Heart left ventricle (tissue), 13 donors: ENCODE measurements at regions not wholly inside any gene's neighbourhood (a gene's known extent, or its start where the extent isn't known, plus 50 kb on each side); places are given as distances from the start of the nearest gene placed in this dataset.

Experiments used
- POLR2A ChIP-seq, 2 donors: fragments of 450-650 bp; IDR thresholded peaks; one replicate each; pipeline ENCODE4 v1.6.1; 2017; ENCODE audit warnings: antibody characterized with exemption in 2 of 2, mild to moderate bottlenecking in 2 of 2, moderate library complexity in 2 of 2
- TF ChIP-seq, protein P1 (sequence below), 12 donors: fragments of 200-600 bp; sonication (generic) in 4 of 12; IDR thresholded peaks; one replicate each; pipeline versions ENCODE4 v1.5.0 to v1.8.0; 2018 to 2022; ENCODE audit warnings: antibody characterized with exemption in 12 of 12, mild to moderate bottlenecking in 5 of 12
- donor health status: ischemic (EF 13 %, LVEDD 7.1; RV severe dilation, severe dysfunction).
- donor health status: DM: no; HTN: yes; CAD: no.
- donor health status: DM: no; HTN: no; CAD: no.
- donor health status: ischemic (EF 25% LVEDD 6.9; RV normal size, moderate dysfunction).
- donor health status: ischemic (EF 25% LVEDD 5.7; RV mildly dilated, moderate dysfunction).
- donor health status: ischemic (EF 35%, LVEDD 5.7; RV mildly dilated, moderate dysfunction).
- donor health status: nonischemic (EF 11% LVEDD 7.7; RV severe dilation, severe dysfunction).
- donor health status: DM: yes; HTN: yes; CAD: no.
- donor health status: PGD.
- donor health status: ischemic (EF 29% LVEDD 5.4; RV normal size, mild dysfunction).
- donor health status: nonischemic (EF 23%, LVEDD 6.1; RV moderate dilation, normal function).

DNA sequence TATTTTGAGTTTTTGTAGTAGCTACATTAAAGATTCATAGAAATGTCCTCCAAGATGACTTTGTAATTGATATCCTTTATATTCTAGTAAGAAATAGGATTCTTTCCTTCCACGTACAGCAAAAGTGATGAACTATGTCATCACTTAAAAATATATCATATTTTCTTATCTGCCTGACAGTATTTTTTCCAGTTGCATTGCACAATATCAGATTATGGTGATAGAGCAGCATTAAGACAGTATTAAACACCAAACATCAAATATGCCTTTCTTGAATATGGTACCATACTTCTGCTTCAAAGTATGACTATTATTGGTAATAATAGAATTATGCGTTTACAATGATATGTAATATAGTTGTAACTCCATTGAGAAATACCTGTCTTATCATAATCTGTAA, 919.8 kb upstream of the EDIL3 start:
- TF ChIP-seq, protein P1, sequence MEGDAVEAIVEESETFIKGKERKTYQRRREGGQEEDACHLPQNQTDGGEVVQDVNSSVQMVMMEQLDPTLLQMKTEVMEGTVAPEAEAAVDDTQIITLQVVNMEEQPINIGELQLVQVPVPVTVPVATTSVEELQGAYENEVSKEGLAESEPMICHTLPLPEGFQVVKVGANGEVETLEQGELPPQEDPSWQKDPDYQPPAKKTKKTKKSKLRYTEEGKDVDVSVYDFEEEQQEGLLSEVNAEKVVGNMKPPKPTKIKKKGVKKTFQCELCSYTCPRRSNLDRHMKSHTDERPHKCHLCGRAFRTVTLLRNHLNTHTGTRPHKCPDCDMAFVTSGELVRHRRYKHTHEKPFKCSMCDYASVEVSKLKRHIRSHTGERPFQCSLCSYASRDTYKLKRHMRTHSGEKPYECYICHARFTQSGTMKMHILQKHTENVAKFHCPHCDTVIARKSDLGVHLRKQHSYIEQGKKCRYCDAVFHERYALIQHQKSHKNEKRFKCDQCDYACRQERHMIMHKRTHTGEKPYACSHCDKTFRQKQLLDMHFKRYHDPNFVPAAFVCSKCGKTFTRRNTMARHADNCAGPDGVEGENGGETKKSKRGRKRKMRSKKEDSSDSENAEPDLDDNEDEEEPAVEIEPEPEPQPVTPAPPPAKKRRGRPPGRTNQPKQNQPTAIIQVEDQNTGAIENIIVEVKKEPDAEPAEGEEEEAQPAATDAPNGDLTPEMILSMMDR (IDR thresholded peaks at IDR 0.05), result no peak
- TF ChIP-seq POLR2A (IDR thresholded peaks at IDR 0.05), result no peak
